ENCODE measurements at regions not wholly inside any gene's neighbourhood (a gene's known extent, or its start where the extent isn't known, plus 50 kb on each side); places are given as distances from the start of the nearest gene placed in this dataset.

DNA sequence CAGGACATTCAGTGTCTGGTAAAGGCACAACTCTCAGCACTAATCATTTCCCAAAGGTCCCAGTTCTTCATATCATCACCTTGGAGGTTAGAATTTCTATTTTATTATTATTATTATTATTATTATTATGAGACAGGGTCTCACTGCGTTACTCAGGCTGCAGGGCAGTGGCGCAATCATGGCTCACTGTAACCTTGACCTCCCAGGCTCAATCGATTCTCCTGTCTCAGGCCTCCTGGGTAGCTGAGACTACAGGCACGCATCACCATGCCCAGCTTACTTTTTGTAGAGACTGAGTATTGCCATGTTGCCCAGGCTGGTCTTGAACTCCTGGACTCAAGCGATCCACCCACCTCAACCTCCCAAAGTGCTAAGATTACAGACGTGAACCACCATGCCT is 91.8 kb upstream of the DOCK1 start:
- no peak for TF ChIP-seq POLR2A (IDR thresholded peaks at IDR 0.05)
- no peak for TF ChIP-seq POLR2AphosphoS5 (IDR thresholded peaks at IDR 0.05)
- Histone ChIP-seq H3K27me3 (no peaks in the 10 kb centered on the region), H3K9me3 (no peaks in the 10 kb centered on the region), H3K4me1 (no peaks in the 10 kb centered on the region), H3K27ac (no peak overlapping the region), H3K36me3 (no peaks in the 10 kb centered on the region), H3K4me3 (no peak overlapping the region)
- no peak for DNase-seq (ENCODE audit: low spot score in 2 of 2)
- intact Hi-C loops (cut with DNase I; ENCODE audit: low total_unique reads): no loop called here

DNA sequence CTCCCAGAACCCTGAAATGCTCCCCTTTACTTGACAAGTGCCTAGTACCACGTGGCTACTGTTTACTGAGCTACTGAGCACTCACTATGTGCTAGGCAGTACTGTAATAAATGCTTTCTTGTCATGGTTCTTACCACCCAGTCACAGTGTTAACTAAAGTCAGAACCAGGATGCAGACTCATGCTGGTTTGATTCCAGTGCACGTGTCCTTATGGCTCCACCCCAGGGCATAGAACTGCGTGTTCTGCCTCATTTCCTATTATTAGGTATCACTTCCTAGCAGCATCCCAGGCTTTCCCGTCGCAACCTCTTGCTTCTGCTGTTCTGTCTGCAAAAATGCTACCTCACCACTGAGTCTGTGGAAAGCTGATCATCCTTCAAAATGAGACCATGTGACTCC is 71.7 kb upstream of the DOCK1 start:
- H3K4me1 ChIP-seq: peaks cover 0 to 5% of the 10 kb centered on the region in 2 donors
- no peak overlapping the region for H3K4me3 ChIP-seq
- no peaks in the 10 kb centered on the region for H3K36me3 ChIP-seq
- TF ChIP-seq POLR2AphosphoS5 (IDR thresholded peaks at IDR 0.05) (no peak), POLR2A (IDR thresholded peaks at IDR 0.05) (no peak)
- TF ChIP-seq, protein P1, sequence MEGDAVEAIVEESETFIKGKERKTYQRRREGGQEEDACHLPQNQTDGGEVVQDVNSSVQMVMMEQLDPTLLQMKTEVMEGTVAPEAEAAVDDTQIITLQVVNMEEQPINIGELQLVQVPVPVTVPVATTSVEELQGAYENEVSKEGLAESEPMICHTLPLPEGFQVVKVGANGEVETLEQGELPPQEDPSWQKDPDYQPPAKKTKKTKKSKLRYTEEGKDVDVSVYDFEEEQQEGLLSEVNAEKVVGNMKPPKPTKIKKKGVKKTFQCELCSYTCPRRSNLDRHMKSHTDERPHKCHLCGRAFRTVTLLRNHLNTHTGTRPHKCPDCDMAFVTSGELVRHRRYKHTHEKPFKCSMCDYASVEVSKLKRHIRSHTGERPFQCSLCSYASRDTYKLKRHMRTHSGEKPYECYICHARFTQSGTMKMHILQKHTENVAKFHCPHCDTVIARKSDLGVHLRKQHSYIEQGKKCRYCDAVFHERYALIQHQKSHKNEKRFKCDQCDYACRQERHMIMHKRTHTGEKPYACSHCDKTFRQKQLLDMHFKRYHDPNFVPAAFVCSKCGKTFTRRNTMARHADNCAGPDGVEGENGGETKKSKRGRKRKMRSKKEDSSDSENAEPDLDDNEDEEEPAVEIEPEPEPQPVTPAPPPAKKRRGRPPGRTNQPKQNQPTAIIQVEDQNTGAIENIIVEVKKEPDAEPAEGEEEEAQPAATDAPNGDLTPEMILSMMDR (IDR thresholded peaks at IDR 0.05): no peak
- no peaks in the 10 kb centered on the region for H3K9me3 ChIP-seq
- no peaks in the 10 kb centered on the region for H3K27me3 ChIP-seq
- H3K27ac ChIP-seq: no peak overlapping the region
- DNase-seq (ENCODE audit: low spot score in 2 of 2): no peak
- intact Hi-C loops (cut with DNase I; ENCODE audit: low total_unique reads): no loop called here

DNA sequence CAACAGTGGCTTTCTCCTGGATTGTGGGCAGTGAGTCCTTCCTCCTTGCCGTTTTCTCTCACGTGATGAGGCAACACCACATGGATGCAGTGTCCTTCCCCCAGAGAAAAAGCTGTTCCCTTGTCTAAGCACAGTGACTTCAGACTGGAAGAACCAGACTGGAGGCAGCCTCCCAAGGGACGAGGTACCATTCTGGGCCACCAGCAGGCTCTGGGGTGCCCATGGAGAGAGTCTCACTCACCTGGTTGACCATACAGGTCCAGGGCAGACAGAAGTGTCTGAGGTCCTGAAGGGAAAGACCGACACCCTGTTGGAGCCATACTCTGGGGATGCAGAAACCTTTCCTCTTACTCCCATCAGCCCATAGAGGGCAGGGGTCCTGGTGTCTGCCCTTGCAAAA is 69.2 kb upstream of the DOCK1 start:
- H3K4me3 ChIP-seq: no peak overlapping the region
- TF ChIP-seq, protein P1 (IDR thresholded peaks at IDR 0.05): no peak
- TF ChIP-seq POLR2A (IDR thresholded peaks at IDR 0.05): no peak
- TF ChIP-seq POLR2AphosphoS5 (IDR thresholded peaks at IDR 0.05): no peak
- no peaks in the 10 kb centered on the region for H3K9me3 ChIP-seq
- no peak overlapping the region for H3K27ac ChIP-seq
- H3K36me3 ChIP-seq: no peaks in the 10 kb centered on the region
- intact Hi-C loops (cut with DNase I; ENCODE audit: low total_unique reads): no loop called here
- no peak for DNase-seq (ENCODE audit: low spot score in 2 of 2)
- H3K4me1 ChIP-seq: peaks cover 0 to 5% of the 10 kb centered on the region in 2 donors
- no peaks in the 10 kb centered on the region for H3K27me3 ChIP-seq

DNA sequence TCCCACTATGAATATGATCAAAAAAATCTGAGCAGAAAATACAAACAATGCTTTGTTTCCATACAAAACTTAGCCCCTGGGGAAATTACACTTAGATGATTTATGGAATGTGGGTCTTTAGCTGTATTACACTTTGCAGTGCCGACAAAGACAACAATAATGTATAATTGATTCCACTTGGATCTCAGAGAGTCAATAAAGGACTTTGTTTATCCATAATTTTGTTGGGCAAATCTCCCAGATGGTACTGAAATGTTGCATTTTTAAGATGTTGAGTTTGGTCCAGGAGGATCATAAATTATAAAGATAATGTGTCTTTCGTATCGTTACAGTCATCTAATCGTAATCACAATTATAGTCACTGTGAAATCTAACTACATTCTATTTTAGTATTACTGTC is 66.9 kb upstream of the DOCK1 start:
- TF ChIP-seq, protein P1 (IDR thresholded peaks at IDR 0.05): no peak
- TF ChIP-seq POLR2AphosphoS5 (IDR thresholded peaks at IDR 0.05) (no peak), POLR2A (IDR thresholded peaks at IDR 0.05) (no peak)
- intact Hi-C loops (cut with DNase I; ENCODE audit: low total_unique reads): no loop called here

DNA sequence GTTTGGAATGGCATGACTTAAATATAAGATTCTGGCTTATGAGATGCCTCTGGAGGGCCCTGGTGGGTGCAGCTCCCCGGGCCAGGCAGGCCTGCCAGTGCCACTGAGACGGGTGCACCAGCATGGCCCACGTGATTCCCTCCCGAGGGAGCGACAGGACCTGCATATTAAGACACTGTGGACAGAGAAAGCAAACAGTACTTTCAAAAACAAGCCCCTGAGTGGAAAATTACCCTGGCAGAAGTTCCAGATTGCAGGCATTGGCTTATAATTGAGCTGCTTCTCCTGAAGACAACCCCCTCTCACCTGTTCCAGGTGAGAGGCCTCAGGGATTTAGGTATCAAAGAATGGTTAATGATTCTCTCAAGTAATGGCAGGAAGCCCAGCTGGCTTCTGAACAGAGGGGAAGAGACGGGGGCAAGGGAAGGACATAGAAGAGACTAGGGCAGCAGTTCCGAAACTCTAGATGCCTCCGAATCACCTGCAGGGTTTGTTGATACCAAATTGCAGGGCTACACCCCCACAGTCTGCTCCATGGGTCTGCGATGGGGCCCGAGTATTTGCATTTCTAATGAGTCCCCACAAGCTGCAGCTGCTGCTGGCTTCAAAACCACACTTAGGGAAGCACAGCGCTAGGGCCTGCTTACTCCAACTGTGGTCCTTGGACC is 66.0 kb upstream of the DOCK1 start:
- Histone ChIP-seq H3K36me3 (no peaks in the 10 kb centered on the region), H3K4me3 (no peak overlapping the region), H3K27me3 (no peaks in the 10 kb centered on the region), H3K27ac (no peak overlapping the region), H3K9me3 (no peaks in the 10 kb centered on the region), H3K4me1 (peaks cover 0 to 5% of the 10 kb centered on the region in 2 donors)
- intact Hi-C loops (cut with DNase I; ENCODE audit: low total_unique reads): no loop called here
- no peak for TF ChIP-seq POLR2AphosphoS5 (IDR thresholded peaks at IDR 0.05)
- TF ChIP-seq POLR2A (IDR thresholded peaks at IDR 0.05): no peak
- TF ChIP-seq, protein P1 (IDR thresholded peaks at IDR 0.05): no peak
- peak in 1 of 2 donors; percentile 24 for DNase-seq (ENCODE audit: low spot score in 2 of 2)

More for the DNA sequence above, 66.9 kb upstream of the DOCK1 start:
- Histone ChIP-seq H3K9me3 (no peaks in the 10 kb centered on the region), H3K4me3 (no peak overlapping the region), H3K4me1 (peaks cover 0 to 5% of the 10 kb centered on the region in 2 donors), H3K27ac (no peak overlapping the region), H3K27me3 (no peaks in the 10 kb centered on the region), H3K36me3 (no peaks in the 10 kb centered on the region)
- DNase-seq (ENCODE audit: low spot score in 2 of 2): no peak
